ENCODE measurements at regions not wholly inside any gene's neighbourhood (a gene's known extent, or its start where the extent isn't known, plus 50 kb on each side); places are given as distances from the start of the nearest gene placed in this dataset.

GRCh38 chr7:41603985-41604384 is 98.9 kb downstream of the INHBA start:
- Histone ChIP-seq H2BK12ac (ENCODE audit: low read depth, low read length) (no peak overlapping the region), H3K4ac (replicated peaks; ENCODE audit: insufficient read length, low read depth, low read length) (no peak overlapping the region), H4K5ac (ENCODE audit: insufficient read length, low read depth, low read length) (no peak overlapping the region), H2AFZ (ENCODE audit: low read length) (no peak overlapping the region), H4K8ac (ENCODE audit: extremely low read depth, insufficient read depth, low read length) (no peak overlapping the region), H2BK5ac (ENCODE audit: low read depth, low read length) (no peak overlapping the region), H2BK120ac (replicated peaks; ENCODE audit: low read depth, low read length) (no peak overlapping the region), H3K18ac (ENCODE audit: extremely low read depth, low read length) (no peak overlapping the region), H2BK15ac (ENCODE audit: low read length) (no peak overlapping the region), H3K4me3 (ENCODE audit: extremely low read depth in 1 of 4, insufficient read depth in 2 of 4, low read depth in 3 of 4, low read length in 4 of 4) (no peak overlapping the region), H3K27ac (ENCODE audit: low read depth, low read length) (no peak overlapping the region), H3K23ac (ENCODE audit: insufficient read length) (no peak overlapping the region), H3K9ac (replicated peaks in 1 of 4; ENCODE audit: extremely low read depth in 1 of 4, low read depth in 3 of 4, low read length in 3 of 4) (no peak overlapping the region), H3K14ac (ENCODE audit: insufficient read length) (no peak overlapping the region), H4K91ac (replicated peaks; ENCODE audit: insufficient read length, low read length) (no peak overlapping the region), H4K20me1 (replicated peaks in 1 of 2; ENCODE audit: control insufficient read depth in 1 of 2, insufficient read depth in 2 of 2, low read length in 2 of 2) (no peaks in the 10 kb centered on the region), H3K36me3 (ENCODE audit: control insufficient read depth in 2 of 4, insufficient read depth in 4 of 4, low read length in 3 of 4) (no peaks in the 10 kb centered on the region), H2BK20ac (ENCODE audit: low read length) (no peak overlapping the region), H3K27me3 (replicated peaks in 1 of 4; ENCODE audit: control insufficient read depth in 3 of 4, extremely low read depth in 1 of 4, insufficient read depth in 3 of 4, low read length in 3 of 4) (no peaks in the 10 kb centered on the region), H3K4me2 (ENCODE audit: insufficient read depth in 1 of 2, low read depth in 2 of 2, low read length in 2 of 2) (no peak overlapping the region), H3K4me1 (replicated peaks in 1 of 4; ENCODE audit: control insufficient read depth in 3 of 4, insufficient read depth in 4 of 4, low read length in 3 of 4) (peaks cover 0 to 3% (median 0%) of the 10 kb centered on the region in 4 experiments; a peak in 1 of 7 replicates), H3K79me2 (ENCODE audit: control insufficient read depth in 1 of 2, insufficient read depth in 2 of 2, low read length in 2 of 2) (no peaks in the 10 kb centered on the region), H3K79me1 (ENCODE audit: low read depth, low read length) (no peaks in the 10 kb centered on the region), H3K56ac (replicated peaks; ENCODE audit: insufficient read length, low read depth, low read length) (no peak overlapping the region), H3K9me3 (ENCODE audit: insufficient read depth in 2 of 2, low read depth in 1 of 2, low read length in 1 of 2) (no peaks in the 10 kb centered on the region), H3K23me2 (ENCODE audit: low read depth, low read length) (no peaks in the 10 kb centered on the region), H2AK5ac (ENCODE audit: low read depth, low read length) (no peak overlapping the region)
- WGBS, 2 experiments (ENCODE audit: extremely low coverage in 1 of 2, insufficient coverage in 1 of 2, insufficient read length in 1 of 2, insufficient replicate concordance in 2 of 2, low coverage in 1 of 2, low lambda C conversion rate in 2 of 2, missing lambda C conversion rate in 1 of 2), result 88% methylated on average over 1 of the region's 1 CpG; no CpG with 5 or more reads in 1 of the 2 experiments
- ChIA-PET CTCF (ENCODE audit: partially characterized antibody) (no interaction called here), POLR2A (ENCODE audit: partially characterized antibody) (no interaction called here)
- DNase-seq (ENCODE audit: low read depth in 1 of 2, low spot score in 2 of 2), result no peak
- no peak for FAIRE-seq
- TF ChIP-seq ATF3 (IDR thresholded peaks at IDR 0.05; ENCODE audit: insufficient read depth, low read depth, low read length), result no peak
- no peak for TF ChIP-seq HDAC2 (IDR thresholded peaks at IDR 0.05; ENCODE audit: borderline replicate concordance in 1 of 2, low read depth in 2 of 2, low read length in 2 of 2)
- no peak for TF ChIP-seq TEAD4 (IDR thresholded peaks at IDR 0.05; ENCODE audit: low read depth, low read length)
- no peak for TF ChIP-seq BACH1 (IDR thresholded peaks at IDR 0.05; ENCODE audit: low read length)
- TF ChIP-seq JUN (IDR thresholded peaks at IDR 0.05; ENCODE audit: low read depth, low read length), result no peak
- TF ChIP-seq ASH2L (IDR thresholded peaks at IDR 0.05; ENCODE audit: low read length), result no peak
- TF ChIP-seq SRF (IDR thresholded peaks at IDR 0.05; ENCODE audit: low read depth, low read length), result no peak
- TF ChIP-seq, protein P1, sequence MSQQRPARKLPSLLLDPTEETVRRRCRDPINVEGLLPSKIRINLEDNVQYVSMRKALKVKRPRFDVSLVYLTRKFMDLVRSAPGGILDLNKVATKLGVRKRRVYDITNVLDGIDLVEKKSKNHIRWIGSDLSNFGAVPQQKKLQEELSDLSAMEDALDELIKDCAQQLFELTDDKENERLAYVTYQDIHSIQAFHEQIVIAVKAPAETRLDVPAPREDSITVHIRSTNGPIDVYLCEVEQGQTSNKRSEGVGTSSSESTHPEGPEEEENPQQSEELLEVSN (IDR thresholded peaks at IDR 0.05), result no peak
- TF ChIP-seq GTF2F1 (IDR thresholded peaks at IDR 0.05; ENCODE audit: borderline replicate concordance, low read depth, low read length), result no peak
- TF ChIP-seq HDAC6 (IDR thresholded peaks at IDR 0.05; ENCODE audit: low read depth, low read length), result no peak
- TF ChIP-seq NRF1 (IDR thresholded peaks at IDR 0.05; ENCODE audit: low read depth, low read length), result no peak
- no peak for TF ChIP-seq EP300 (IDR thresholded peaks at IDR 0.05; ENCODE audit: borderline replicate concordance in 1 of 2, low read depth in 2 of 2, low read length in 2 of 2)
- TF ChIP-seq KDM5A (IDR thresholded peaks at IDR 0.05; ENCODE audit: low read length), result no peak
- no peak for TF ChIP-seq CTBP2 (IDR thresholded peaks at IDR 0.05; ENCODE audit: borderline replicate concordance, insufficient read depth, insufficient read length, low read length)
